ENCODE measurements at regions not wholly inside any gene's neighbourhood (a gene's known extent, or its start where the extent isn't known, plus 50 kb on each side); places are given as distances from the start of the nearest gene placed in this dataset.
"Not testable (repeated sequence)": the region's sequence is repeated elsewhere in the genome, so short reads cannot be mapped to it uniquely, and the experiment has no call there.

- DNase-seq: no peak
Observed at GRCh38 chr13:50396001-50396400, 380.8 kb downstream of the KCNRG start.

GRCh38 chr13:50396618-50397017 lies 381.4 kb downstream of the KCNRG start:
- DNase-seq: not testable (repeated sequence)

- DNase-seq: no peak
Observed at GRCh38 chr13:50400035-50400726, 384.9 kb downstream of the KCNRG start.

GRCh38 chr13:50401049-50401505 lies 385.8 kb downstream of the KCNRG start:
- no peak for DNase-seq

GRCh38 chr13:50401721-50402465 lies 386.6 kb downstream of the KCNRG start:
- DNase-seq: no peak

- DNase-seq: no peak
Observed at GRCh38 chr13:50403311-50403710, 388.1 kb downstream of the KCNRG start.

- no peak for DNase-seq
Observed at GRCh38 chr13:50404116-50404515, 388.9 kb downstream of the KCNRG start.

- no peak for DNase-seq
Observed at GRCh38 chr13:50404769-50405168, 389.5 kb downstream of the KCNRG start.

- no peak for DNase-seq
Observed at GRCh38 chr13:50406831-50407230, 391.6 kb downstream of the KCNRG start.

GRCh38 chr13:50408068-50408467 lies 392.8 kb downstream of the KCNRG start:
- DNase-seq: no peak

GRCh38 chr13:50409220-50409619 lies 394.0 kb downstream of the KCNRG start:
- DNase-seq: no peak

GRCh38 chr13:50410921-50411746 lies 395.9 kb downstream of the KCNRG start:
- no peak for DNase-seq

- DNase-seq: no peak
Observed at GRCh38 chr13:50412046-50412617, 396.9 kb downstream of the KCNRG start.

GRCh38 chr13:50414640-50415039 lies 399.4 kb downstream of the KCNRG start:
- DNase-seq: no peak

- no peak for DNase-seq
Observed at GRCh38 chr13:50415428-50415827, 400.2 kb downstream of the KCNRG start.

GRCh38 chr13:50417597-50417996 lies 402.4 kb downstream of the KCNRG start:
- DNase-seq: no peak

- DNase-seq: peak; percentile 36
Observed at GRCh38 chr13:50419331-50419865, 404.2 kb downstream of the KCNRG start.

GRCh38 chr13:50419896-50420295 lies 404.7 kb downstream of the KCNRG start:
- DNase-seq: no peak

GRCh38 chr13:50420718-50421472 lies 405.7 kb downstream of the KCNRG start:
- DNase-seq: no peak

GRCh38 chr13:50421473-50422130 lies 406.4 kb downstream of the KCNRG start:
- DNase-seq: peak; percentile 95

Data from NCI-H1417 treated with DMSO at 0.1 percent for 48 hours (cell line).